Cerebellar cortex (tissue), 1 donor: ENCODE measurements at regions not wholly inside any gene's neighbourhood (a gene's known extent, or its start where the extent isn't known, plus 50 kb on each side); places are given as distances from the start of the nearest gene placed in this dataset.

ENCODE experiments used
- DNase-seq: peaks from one replicate; pipeline ENCODE4 v3.0.0-alpha.2; 2015; ENCODE audit warnings: low spot score

GRCh38 chr7:67422601-67423000 is 426.0 kb downstream of the TYW1 start:
- no peak for DNase-seq

DNA sequence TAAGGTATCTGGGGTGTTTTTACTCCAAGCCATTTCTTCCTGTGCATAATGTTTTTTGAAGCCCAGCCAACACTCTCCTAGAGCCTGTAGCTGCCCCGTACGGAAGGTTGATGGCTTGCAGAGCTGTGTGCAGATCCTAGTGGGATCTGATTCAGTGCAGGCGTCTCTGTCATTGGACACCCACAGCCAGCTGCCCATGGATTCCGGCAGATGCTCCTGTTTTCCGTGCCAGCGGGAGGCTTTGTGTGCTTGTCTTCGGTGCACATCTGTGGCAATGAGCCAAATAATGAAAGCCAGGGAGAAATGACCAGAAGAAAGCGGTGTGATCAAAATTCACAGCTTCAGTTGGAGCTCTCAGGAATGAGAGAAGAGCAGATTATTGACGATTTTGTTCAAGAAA is 426.4 kb downstream of the TYW1 start:
- no peak for DNase-seq

DNA sequence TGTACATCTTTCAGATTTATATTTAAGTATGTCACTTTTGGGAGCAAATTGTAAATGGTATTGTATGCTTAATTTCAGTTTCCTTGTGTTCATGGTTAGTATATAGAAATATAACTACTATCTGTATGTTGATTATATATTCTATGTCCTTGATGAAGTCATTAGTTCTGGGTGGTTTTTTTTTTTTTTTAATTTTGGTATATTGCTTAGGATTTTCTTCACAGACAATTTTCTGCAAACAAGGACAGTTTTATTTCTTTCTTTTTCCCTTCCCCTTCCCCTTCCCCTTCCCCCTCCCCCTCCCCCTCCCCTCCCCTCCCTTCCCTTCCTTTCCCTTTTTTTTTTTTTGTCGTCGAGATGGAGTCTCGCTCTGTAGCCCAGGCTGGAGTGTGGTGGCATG is 430.0 kb downstream of the TYW1 start:
- DNase-seq: no peak

GRCh38 chr7:67429735-67430134 is 433.1 kb downstream of the TYW1 start:
- no peak for DNase-seq

- DNase-seq: no peak
These were observed 436.1 kb downstream of the TYW1 start for GRCh38 chr7:67432536-67433234.

DNA sequence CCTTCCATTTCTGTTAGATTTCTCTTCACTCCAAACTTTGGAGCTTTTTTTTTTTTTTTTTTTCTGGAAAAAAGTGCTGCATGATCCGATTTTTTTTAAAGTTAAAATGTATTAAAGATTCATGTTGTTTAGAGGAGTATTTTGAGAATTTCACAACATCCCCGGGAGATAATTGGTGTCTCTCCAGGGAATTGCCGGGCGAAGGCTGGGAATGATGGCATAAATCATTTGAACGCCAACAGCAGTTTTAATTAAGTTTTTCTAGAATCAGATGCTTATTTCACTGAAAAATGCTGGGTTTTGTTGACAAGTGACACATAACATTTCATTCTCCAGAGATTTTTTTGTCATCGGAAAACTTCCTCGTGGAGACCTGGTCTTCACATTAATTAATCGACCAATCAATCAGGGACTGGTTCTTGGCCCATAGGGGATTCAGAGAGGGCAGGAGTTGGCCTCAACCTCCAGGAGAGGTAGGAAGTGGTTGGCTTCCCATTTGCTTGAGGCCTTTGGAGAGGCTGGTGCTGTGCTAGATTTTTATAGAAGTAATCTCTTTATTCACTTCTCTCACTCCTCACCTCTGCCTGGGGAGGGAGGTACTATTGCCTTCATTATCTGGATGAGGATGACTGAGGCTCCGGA is 439.4 kb downstream of the TYW1 start:
- DNase-seq: no peak

DNA sequence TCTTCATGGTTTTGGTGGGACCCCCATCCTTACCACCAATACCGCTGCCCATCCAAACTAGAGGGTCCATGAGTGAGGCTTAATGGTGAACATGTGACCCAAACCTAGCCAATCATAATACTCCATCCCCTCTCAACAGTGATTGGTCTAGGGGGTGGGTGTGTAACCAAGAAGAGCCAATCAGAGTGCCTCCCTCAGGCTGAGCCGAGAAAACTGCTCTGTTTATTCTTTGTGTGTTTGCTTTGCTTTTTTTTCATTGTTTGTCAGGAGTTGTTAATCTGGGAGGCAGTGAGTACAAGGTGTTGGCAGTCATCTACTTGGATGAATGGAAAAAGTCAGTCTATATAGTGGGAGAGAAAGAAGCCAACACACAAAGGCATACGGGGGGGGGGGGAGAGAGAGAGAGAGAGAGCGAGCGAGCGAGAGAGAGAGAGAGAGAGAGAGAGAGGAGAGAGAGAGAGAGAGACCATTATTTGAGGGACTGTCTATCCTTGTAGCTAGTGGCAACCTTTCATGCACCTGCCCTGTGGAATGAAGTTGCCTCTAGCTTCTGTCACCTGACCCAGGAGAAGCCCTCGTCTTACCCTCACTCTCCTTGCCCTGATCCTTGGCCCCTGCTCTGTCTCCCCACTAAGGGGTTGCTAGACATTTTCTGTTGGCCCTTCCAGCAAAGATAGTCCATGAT is 441.7 kb downstream of the TYW1 start:
- no peak for DNase-seq

GRCh38 chr7:67438913-67439505 is 442.4 kb downstream of the TYW1 start:
- DNase-seq: no peak

DNA sequence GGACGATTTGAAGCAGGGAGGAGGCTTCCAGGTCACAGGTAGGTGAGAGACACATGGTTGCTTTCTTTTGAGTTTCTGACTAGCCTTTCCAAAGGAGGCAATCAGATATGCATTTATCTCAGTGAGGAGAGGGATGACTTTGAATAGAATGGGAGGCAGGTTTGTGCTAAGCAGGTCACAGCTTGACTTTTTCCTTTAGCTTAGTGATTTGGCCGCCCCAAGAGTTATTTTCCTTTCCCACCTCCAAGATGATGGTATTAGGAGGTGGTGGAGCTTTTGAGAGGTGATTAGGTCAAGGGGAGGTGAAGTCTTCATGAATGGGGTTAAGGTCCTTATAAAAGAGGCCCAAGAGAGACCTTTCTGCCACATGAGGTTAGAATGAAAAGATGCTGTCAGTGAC is 443.7 kb downstream of the TYW1 start:
- DNase-seq: no peak

DNA sequence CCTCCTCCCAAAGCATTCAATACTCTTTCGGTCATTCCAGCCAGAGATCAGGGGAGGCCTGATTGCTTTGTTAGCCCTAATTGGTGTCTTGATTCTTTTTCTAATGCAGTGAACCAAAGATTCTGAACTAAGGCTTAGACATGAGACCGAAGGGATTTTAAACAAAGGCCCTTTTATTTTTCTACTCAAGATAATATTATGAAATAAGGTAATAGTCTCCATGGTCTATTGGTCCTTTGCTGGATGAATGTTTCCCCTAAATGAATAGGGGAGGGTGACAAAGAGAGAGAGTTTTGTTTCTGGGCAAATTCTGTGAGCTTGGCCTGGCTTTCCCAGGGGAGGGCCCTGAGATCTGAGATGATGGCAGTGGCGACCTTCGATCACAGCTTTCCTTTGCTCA is 449.1 kb downstream of the TYW1 start:
- no peak for DNase-seq

GRCh38 chr7:67447297-67447696 is 450.7 kb downstream of the TYW1 start:
- DNase-seq: no peak

DNA sequence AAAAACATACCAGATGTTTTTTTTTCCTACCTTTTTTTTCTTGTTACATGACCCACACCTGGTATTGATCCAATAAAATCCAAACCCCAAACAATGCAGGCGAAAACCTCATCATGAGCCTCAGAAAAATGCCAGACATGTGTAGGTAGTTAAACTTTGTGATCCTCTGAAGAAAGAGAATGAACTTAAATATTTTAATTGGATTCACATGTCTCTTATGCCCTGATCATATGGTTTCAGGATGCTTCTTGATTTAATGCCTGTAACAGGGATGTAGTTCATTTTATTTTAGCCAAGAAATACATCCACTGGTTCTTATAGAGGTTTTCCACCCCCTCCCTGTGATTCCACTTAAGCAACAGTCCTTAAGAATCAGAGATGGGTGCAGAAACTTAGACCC is 451.6 kb downstream of the TYW1 start:
- no peak for DNase-seq

GRCh38 chr7:67450171-67450570 is 453.5 kb downstream of the TYW1 start:
- no peak for DNase-seq

GRCh38 chr7:67451306-67451705 is 454.7 kb downstream of the TYW1 start:
- no peak for DNase-seq

DNA sequence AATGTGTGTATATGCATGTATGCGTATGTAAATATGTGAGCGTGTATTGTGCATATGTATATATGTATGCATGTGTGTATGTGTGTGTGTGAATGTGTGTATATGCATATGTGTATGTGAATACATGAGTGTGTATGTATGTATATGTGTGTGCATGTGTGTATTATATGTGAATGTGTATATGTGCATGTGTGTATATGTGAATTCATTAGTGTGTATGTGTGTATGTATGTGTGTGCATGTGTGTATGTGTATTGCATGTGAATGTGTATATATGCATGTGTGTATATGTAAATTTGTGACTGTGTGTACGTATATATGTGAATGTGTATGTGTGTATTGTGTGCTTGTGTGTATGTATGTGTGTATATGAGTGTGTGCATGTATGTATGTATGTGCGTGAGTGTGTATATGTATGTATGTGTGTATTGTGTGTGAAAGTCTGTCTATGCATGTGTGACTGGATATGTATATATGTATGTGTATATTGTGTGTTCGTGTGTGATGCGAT is 455.9 kb downstream of the TYW1 start:
- no peak for DNase-seq

GRCh38 chr7:67453580-67454380 is 457.1 kb downstream of the TYW1 start:
- no peak for DNase-seq

DNA sequence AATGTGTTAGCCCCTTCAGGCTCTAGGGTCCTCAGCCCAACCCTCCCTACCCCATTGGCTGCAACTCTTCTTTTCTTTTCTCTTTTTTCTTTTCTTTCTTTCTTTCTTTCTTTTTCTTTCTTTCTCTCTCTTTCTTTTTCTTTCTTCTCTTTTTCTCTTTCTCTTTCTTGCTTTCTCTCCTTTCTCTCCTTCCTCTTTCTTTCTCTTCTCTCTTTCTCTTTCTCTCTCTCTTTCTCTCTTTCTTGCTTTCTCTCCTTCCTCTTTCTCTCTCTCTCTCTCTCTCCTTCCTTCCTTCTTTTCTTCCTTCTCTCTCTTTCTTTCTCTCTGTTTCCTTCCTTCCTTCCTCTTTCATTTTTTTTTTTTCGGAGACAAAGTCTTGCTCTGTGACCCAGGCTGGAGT is 458.9 kb downstream of the TYW1 start:
- DNase-seq: no peak

- peak; percentile 82 for DNase-seq
These were observed 466.2 kb downstream of the TYW1 start for GRCh38 chr7:67462781-67463191.

- no peak for DNase-seq
These were observed 466.7 kb downstream of the TYW1 start for GRCh38 chr7:67463316-67463715.

GRCh38 chr7:67463983-67464382 is 467.4 kb downstream of the TYW1 start:
- DNase-seq: peak; percentile 24

GRCh38 chr7:67466109-67466508 is 469.5 kb downstream of the TYW1 start:
- DNase-seq: no peak

DNA sequence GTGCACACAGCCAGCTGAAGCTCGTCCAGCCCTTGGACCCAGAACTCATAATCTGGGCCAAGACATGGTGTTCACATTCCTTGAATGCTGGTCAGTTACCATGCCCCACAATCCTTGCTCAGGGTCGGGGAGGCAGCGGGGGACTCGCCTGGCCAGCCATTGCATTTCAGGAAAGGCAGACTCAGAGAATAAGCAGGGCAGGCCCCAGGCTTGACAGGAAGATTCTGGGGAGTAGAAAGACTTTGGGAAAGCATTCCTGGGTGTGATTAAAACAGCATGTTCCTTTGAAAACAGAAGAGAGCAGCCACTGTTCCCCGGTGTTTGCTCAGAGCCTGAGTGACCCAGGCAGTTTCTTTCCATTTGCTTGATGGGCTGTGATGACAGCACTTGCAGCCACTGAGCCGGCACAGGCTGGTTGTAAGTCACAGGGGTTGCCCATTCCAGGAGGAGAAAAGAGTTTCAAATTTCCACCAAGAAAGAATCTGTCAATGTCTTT is 473.7 kb downstream of the TYW1 start:
- DNase-seq: no peak
